MM.1S (cell line): ENCODE measurements at regions not wholly inside any gene's neighbourhood (a gene's known extent, or its start where the extent isn't known, plus 50 kb on each side); places are given as distances from the start of the nearest gene placed in this dataset.
A peak's percentile ranks its signal among the peaks of the same experiment; 100 is the strongest.

ENCODE experiments used
- DNase-seq: peaks from one replicate; pipeline ENCODE4 v3.0.0-alpha.2; 2015
- H2AFZ ChIP-seq: fragments of 300-600 bp; sonication (generic); 2 replicates; pipeline ENCODE4 v1.6.0; 2016; ENCODE audit warnings: antibody characterized with exemption, low read length
- H3F3A ChIP-seq: fragments of 300-600 bp; sonication (generic); 2 replicates; pipeline ENCODE4 v1.6.1; 2016; ENCODE audit warnings: mild to moderate bottlenecking, antibody characterized with exemption, low read length, moderate library complexity, mixed read lengths; ENCODE audit not compliant: insufficient read depth
- H3K27ac ChIP-seq: fragments of 300-600 bp; sonication (generic); 2 replicates; pipeline ENCODE4 v1.5.1; 2016; ENCODE audit warnings: mild to moderate bottlenecking, low read length
- H3K27me3 ChIP-seq: fragments of 300-600 bp; sonication (generic); replicated peaks from 2 replicates; pipeline ENCODE4 v1.6.0; 2016; ENCODE audit warnings: low read length; ENCODE audit not compliant: insufficient read depth
- H3K36me3 ChIP-seq: fragments of 300-600 bp; sonication (generic); replicated peaks from 2 replicates; pipeline ENCODE4 v1.6.1; 2016; ENCODE audit warnings: mild to moderate bottlenecking, low read length, mixed read lengths; ENCODE audit not compliant: insufficient read depth
- H3K4me1 ChIP-seq: fragments of 300-600 bp; sonication (generic); 2 replicates; pipeline ENCODE4 v1.6.1; 2016; ENCODE audit warnings: low read length, mixed read lengths
- H3K4me2 ChIP-seq: fragments of 300-600 bp; sonication (generic); 2 replicates; pipeline ENCODE4 v1.6.0; 2016; ENCODE audit warnings: low read depth, low read length
- H3K4me3 ChIP-seq: fragments of 300-600 bp; sonication (generic); 2 replicates; pipeline ENCODE4 v1.5.1; 2016; ENCODE audit warnings: low read length, mixed read lengths
- H3K79me2 ChIP-seq: fragments of 300-600 bp; sonication (generic); 2 replicates; pipeline ENCODE4 v1.6.1; 2016; ENCODE audit warnings: mixed run types, low read length, mixed read lengths
- H3K9ac ChIP-seq: fragments of 300-600 bp; sonication (generic); 2 replicates; pipeline ENCODE4 v1.6.1; 2016; ENCODE audit warnings: low read length, mixed read lengths
- H3K9me2 ChIP-seq: fragments of 300-600 bp; sonication (generic); replicated peaks from 2 replicates; pipeline ENCODE4 v1.6.1; 2016; ENCODE audit warnings: mild to moderate bottlenecking, low read length, mixed read lengths; ENCODE audit not compliant: insufficient read depth
- H3K9me3 ChIP-seq: fragments of 300-600 bp; sonication (generic); replicated peaks from 2 replicates; pipeline ENCODE4 v1.6.1; 2016; ENCODE audit warnings: mild to moderate bottlenecking, low read length, mixed read lengths; ENCODE audit not compliant: insufficient read depth
- H4K20me1 ChIP-seq: fragments of 300-600 bp; sonication (generic); 2 replicates; pipeline ENCODE4 v1.6.1; 2016; ENCODE audit warnings: mild to moderate bottlenecking, low read length, moderate library complexity, mixed read lengths; ENCODE audit not compliant: insufficient read depth
- CTCF ChIP-seq: fragments of 300-600 bp; sonication (generic); IDR thresholded peaks from 2 replicates; pipeline ENCODE4 v1.5.1; 2016; ENCODE audit warnings: antibody characterized with exemption, low read length, mixed read lengths
- EZH2 ChIP-seq: fragments of 300-600 bp; sonication (generic); optimal IDR thresholded peaks from 2 replicates; pipeline ENCODE3; 2017; ENCODE audit warnings: low read depth, mild to moderate bottlenecking, antibody characterized with exemption, low read length, mixed read lengths
- EZH2phosphoT487 ChIP-seq: fragments of 300-600 bp; sonication (generic); IDR thresholded peaks from 2 replicates; pipeline ENCODE4 v1.6.1; 2018; ENCODE audit warnings: antibody characterized with exemption, low read length

- Histone ChIP-seq H3K27ac (peak overlapping the region; percentile 44; the same call in 1 of the 2 replicates), H3K9ac (no peak overlapping the region), H3K79me2 (no peaks in the 10 kb centered on the region), H3K9me2 (no peaks in the 10 kb centered on the region), H3K4me2 (peak overlapping the region; percentile 57; the same call in 1 of the 2 replicates), H3K4me1 (peaks cover 20% of the 10 kb centered on the region), H3K36me3 (no peaks in the 10 kb centered on the region), H3K9me3 (no peaks in the 10 kb centered on the region), H3F3A (peaks cover 7% of the 10 kb centered on the region; the same call in 1 of the 2 replicates), H3K27me3 (no peaks in the 10 kb centered on the region), H2AFZ (no peak overlapping the region), H3K4me3 (no peak overlapping the region), H4K20me1 (no peaks in the 10 kb centered on the region)
- no peak for DNase-seq
- no peak for TF ChIP-seq EZH2phosphoT487
- no peak for TF ChIP-seq CTCF
- TF ChIP-seq EZH2 = no peak
Measured at GRCh38 chr10:60522617-60523016, 132.9 kb upstream of the ANK3 start.

- peaks cover 20% of the 10 kb centered on the region for H3K4me1 ChIP-seq
- peak overlapping the region; percentile 57 for H3K4me2 ChIP-seq
- no peaks in the 10 kb centered on the region for H3K27me3 ChIP-seq
- no peaks in the 10 kb centered on the region for H3K9me2 ChIP-seq
- H3K79me2 ChIP-seq = no peaks in the 10 kb centered on the region
- no peak overlapping the region for H2AFZ ChIP-seq
- no peaks in the 10 kb centered on the region for H4K20me1 ChIP-seq
- no peaks in the 10 kb centered on the region for H3K36me3 ChIP-seq
- no peak for TF ChIP-seq EZH2
- TF ChIP-seq CTCF = no peak
- TF ChIP-seq EZH2phosphoT487 = no peak
- no peaks in the 10 kb centered on the region for H3K9me3 ChIP-seq
- no peak overlapping the region for H3K9ac ChIP-seq
- peak overlapping the region; percentile 44; the same call in 1 of the 2 replicates for H3K27ac ChIP-seq
- H3K4me3 ChIP-seq = peak overlapping the region; percentile 3; the same call in 1 of the 2 replicates
- DNase-seq = peak; percentile 90
- H3F3A ChIP-seq = peaks cover 7% of the 10 kb centered on the region; the same call in 1 of the 2 replicates
Measured at GRCh38 chr10:60521974-60522405, 132.3 kb upstream of the ANK3 start.

- H2AFZ ChIP-seq = no peak overlapping the region
- no peak overlapping the region for H3K4me2 ChIP-seq
- no peaks in the 10 kb centered on the region for H3K9me2 ChIP-seq
- H3K79me2 ChIP-seq = no peaks in the 10 kb centered on the region
- no peak overlapping the region for H3K4me3 ChIP-seq
- TF ChIP-seq EZH2 (no peak), EZH2phosphoT487 (no peak), CTCF (no peak)
- no peaks in the 10 kb centered on the region for H3K36me3 ChIP-seq
- no peak overlapping the region for H3K9ac ChIP-seq
- H3K4me1 ChIP-seq = peaks cover 25% of the 10 kb centered on the region
- no peaks in the 10 kb centered on the region for H4K20me1 ChIP-seq
- no peak for DNase-seq
- no peaks in the 10 kb centered on the region for H3K9me3 ChIP-seq
- no peaks in the 10 kb centered on the region for H3K27me3 ChIP-seq
- peaks cover 7% of the 10 kb centered on the region; the same call in 1 of the 2 replicates for H3F3A ChIP-seq
- no peak overlapping the region for H3K27ac ChIP-seq
Measured at GRCh38 chr10:60518745-60519144, 129.1 kb upstream of the ANK3 start.
